AG09319 (cell line): ENCODE measurements at regions not wholly inside any gene's neighbourhood (a gene's known extent, or its start where the extent isn't known, plus 50 kb on each side); places are given as distances from the start of the nearest gene placed in this dataset.

Experiments used
- DNase-seq: peaks from one replicate; pipeline ENCODE4 v3.0.0-alpha.2; 2010; ENCODE audit warnings: low read depth; ENCODE audit errors: extremely low read depth
- TF ChIP-seq, protein P1 (sequence below): IDR thresholded peaks from 2 replicates; pipeline ENCODE4 v1.5.1; 2011; ENCODE audit warnings: low read depth, mild to moderate bottlenecking, inconsistent platforms, low read length, moderate library complexity

- DNase-seq: no peak
- TF ChIP-seq, protein P1, sequence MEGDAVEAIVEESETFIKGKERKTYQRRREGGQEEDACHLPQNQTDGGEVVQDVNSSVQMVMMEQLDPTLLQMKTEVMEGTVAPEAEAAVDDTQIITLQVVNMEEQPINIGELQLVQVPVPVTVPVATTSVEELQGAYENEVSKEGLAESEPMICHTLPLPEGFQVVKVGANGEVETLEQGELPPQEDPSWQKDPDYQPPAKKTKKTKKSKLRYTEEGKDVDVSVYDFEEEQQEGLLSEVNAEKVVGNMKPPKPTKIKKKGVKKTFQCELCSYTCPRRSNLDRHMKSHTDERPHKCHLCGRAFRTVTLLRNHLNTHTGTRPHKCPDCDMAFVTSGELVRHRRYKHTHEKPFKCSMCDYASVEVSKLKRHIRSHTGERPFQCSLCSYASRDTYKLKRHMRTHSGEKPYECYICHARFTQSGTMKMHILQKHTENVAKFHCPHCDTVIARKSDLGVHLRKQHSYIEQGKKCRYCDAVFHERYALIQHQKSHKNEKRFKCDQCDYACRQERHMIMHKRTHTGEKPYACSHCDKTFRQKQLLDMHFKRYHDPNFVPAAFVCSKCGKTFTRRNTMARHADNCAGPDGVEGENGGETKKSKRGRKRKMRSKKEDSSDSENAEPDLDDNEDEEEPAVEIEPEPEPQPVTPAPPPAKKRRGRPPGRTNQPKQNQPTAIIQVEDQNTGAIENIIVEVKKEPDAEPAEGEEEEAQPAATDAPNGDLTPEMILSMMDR: no peak
These were observed 1602.3 kb downstream of the C4orf33 start for GRCh38 chr4:130698251-130698650.

DNA sequence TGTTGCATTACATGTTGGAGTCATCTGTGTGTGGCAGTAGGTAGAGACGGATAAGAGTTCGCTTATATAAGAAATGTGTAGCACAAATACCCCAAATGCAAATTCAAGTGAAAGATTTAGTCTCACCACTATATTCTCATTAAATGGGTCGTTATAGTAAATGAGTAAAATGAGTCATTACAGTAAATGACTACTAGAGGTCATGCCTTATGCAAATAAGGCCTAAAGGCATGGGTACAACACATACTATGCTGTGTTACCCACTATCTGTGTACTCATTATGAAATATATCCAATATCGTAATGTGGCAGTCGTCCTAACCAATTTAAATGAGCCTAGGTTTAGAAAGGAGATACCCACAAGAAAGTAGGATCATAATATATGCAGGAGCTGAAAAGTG, 1603.1 kb downstream of the C4orf33 start:
- TF ChIP-seq, protein P1: no peak
- DNase-seq: no peak

- no peak for DNase-seq
These were observed 1607.4 kb downstream of the C4orf33 start for GRCh38 chr4:130703211-130703935.

DNA sequence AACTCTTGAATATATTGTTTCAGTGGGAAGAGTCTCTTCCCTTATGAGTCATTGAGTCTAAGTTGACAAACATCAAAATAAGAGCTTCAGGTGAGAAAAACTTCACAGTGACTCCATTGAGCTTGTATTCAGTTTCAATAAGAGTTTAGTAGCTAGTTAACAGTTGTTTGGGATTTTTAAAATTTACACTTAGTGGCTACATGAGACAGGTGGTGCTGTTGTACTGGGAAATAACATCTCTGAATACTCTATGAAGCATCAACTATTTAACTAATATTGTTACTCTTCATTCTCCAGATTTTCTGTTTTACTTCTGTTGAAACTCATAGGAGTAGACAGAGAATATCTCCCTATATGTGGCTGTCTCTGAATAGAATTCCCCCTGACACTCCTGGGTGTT, 1609.1 kb downstream of the C4orf33 start:
- no peak for DNase-seq
- TF ChIP-seq, protein P1: no peak

More at GRCh38 chr4:130703211-130703935, 1607.4 kb downstream of the C4orf33 start:
- TF ChIP-seq, protein P1: no peak

DNA sequence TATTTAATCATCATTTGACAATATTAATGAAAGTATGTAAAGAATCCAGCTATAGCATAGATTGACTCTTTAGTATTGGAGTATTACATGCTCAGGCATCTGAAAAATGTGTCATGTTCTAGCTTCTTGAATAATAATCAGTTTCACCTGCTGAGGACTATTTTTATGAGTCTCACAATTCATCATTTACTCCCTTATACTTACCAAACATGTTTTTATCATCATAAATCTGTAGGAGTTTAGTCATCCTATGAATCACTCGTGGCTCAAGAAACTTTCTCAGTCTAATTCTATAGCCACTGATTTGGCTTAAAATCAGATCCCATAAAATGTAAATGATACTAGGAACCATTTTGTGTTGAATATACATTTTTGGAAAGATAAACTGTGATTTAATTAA, 1616.1 kb downstream of the C4orf33 start:
- TF ChIP-seq, protein P1: no peak
- no peak for DNase-seq

DNA sequence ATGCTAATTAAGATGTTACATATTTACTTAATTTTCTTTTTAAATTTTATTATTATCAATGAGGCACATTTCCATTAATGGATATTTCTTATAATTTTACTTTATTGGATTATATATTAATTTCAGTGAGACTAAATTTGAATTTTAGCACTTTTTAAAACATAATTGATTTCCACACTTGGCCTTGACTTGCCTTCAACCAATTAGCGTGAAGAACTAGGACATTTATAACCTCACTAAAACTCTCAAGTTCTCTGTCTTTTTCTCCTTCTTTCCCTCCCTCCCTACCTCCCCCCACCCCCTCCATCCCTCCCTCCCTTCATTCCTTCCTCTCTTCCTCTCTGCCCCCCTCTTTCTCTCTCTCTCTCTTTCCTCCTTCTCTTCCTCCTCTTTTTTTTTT, 1618.1 kb downstream of the C4orf33 start:
- no peak for DNase-seq
- TF ChIP-seq, protein P1: no peak

- TF ChIP-seq, protein P1: no peak
- no peak for DNase-seq
These were observed 1626.4 kb downstream of the C4orf33 start for GRCh38 chr4:130722361-130722760.
